Esophagus squamous epithelium (tissue), 4 donors: ENCODE measurements at regions not wholly inside any gene's neighbourhood (a gene's known extent, or its start where the extent isn't known, plus 50 kb on each side); places are given as distances from the start of the nearest gene placed in this dataset.

Experiments
- POLR2A ChIP-seq, 4 donors: fragments of 450-650 bp; IDR thresholded peaks; one replicate each; pipeline ENCODE4 v1.6.1; 2017; ENCODE audit warnings: antibody characterized with exemption in 4 of 4, mild to moderate bottlenecking in 4 of 4, moderate library complexity in 3 of 4
- TF ChIP-seq, protein P1 (sequence below), 6 experiments: fragments of 450-650 bp in 4 of 6; fragments of 200-600 bp in 2 of 6; sonication (generic) in 2 of 6; IDR thresholded peaks; one replicate each; pipeline ENCODE4 v1.5.1; 2016 to 2019; ENCODE audit warnings: antibody characterized with exemption in 6 of 6, mild to moderate bottlenecking in 4 of 6, moderate library complexity in 4 of 6

DNA sequence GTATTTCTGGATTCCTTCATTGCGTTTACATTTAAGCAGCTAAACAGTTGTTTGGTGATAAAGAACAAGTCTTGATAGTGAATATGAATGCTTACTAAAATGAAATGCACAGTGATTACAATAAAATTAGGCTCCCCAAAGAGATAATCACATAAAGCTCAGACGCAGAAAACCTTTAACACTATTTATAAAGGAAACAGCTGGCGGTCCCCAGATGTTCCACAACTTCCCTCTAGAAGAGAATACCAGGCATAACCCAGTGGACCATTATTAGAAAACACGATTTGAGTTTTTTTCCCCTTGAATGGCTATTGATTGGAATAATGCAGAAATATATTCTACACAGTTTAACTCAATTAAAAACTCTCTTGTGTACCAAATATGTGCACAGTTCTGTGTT lies 573.2 kb downstream of the DIPK2A start:
- TF ChIP-seq, protein P1, sequence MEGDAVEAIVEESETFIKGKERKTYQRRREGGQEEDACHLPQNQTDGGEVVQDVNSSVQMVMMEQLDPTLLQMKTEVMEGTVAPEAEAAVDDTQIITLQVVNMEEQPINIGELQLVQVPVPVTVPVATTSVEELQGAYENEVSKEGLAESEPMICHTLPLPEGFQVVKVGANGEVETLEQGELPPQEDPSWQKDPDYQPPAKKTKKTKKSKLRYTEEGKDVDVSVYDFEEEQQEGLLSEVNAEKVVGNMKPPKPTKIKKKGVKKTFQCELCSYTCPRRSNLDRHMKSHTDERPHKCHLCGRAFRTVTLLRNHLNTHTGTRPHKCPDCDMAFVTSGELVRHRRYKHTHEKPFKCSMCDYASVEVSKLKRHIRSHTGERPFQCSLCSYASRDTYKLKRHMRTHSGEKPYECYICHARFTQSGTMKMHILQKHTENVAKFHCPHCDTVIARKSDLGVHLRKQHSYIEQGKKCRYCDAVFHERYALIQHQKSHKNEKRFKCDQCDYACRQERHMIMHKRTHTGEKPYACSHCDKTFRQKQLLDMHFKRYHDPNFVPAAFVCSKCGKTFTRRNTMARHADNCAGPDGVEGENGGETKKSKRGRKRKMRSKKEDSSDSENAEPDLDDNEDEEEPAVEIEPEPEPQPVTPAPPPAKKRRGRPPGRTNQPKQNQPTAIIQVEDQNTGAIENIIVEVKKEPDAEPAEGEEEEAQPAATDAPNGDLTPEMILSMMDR (IDR thresholded peaks at IDR 0.05) = no peak
- TF ChIP-seq POLR2A (IDR thresholded peaks at IDR 0.05) = no peak
